Skeletal muscle satellite cell (primary cell): ENCODE measurements at regions not wholly inside any gene's neighbourhood (a gene's known extent, or its start where the extent isn't known, plus 50 kb on each side); places are given as distances from the start of the nearest gene placed in this dataset.
A peak's percentile ranks its signal among the peaks of the same experiment; 100 is the strongest.

ENCODE experiments used
- H3K27me3 ChIP-seq: 2 replicates; pipeline ENCODE4 v1.7.0; 2013; ENCODE audit warnings: low read length; ENCODE audit not compliant: control insufficient read depth, insufficient read depth
- H3K36me3 ChIP-seq: 2 replicates; pipeline ENCODE4 v1.7.0; 2013; ENCODE audit warnings: mild to moderate bottlenecking, control low read depth, low read length; ENCODE audit not compliant: insufficient read depth
- H3K4me1 ChIP-seq: 2 replicates; pipeline ENCODE4 v1.7.0; 2013; ENCODE audit warnings: low read length; ENCODE audit not compliant: control insufficient read depth, insufficient read depth
- H3K4me2 ChIP-seq: 2 replicates; pipeline ENCODE4 v1.7.0; 2013; ENCODE audit warnings: mild to moderate bottlenecking, low read length
- H3K4me3 ChIP-seq: 2 replicates; pipeline ENCODE4 v1.7.0; 2013; ENCODE audit warnings: low read length
- H3K9ac ChIP-seq: 2 replicates; pipeline ENCODE4 v1.7.0; 2013; ENCODE audit warnings: mild to moderate bottlenecking, low read depth, low read length, moderate library complexity
- H3K9me3 ChIP-seq: replicated peaks from 2 replicates; pipeline ENCODE4 v1.7.0; 2013; ENCODE audit warnings: mild to moderate bottlenecking, control low read depth, low read length

DNA sequence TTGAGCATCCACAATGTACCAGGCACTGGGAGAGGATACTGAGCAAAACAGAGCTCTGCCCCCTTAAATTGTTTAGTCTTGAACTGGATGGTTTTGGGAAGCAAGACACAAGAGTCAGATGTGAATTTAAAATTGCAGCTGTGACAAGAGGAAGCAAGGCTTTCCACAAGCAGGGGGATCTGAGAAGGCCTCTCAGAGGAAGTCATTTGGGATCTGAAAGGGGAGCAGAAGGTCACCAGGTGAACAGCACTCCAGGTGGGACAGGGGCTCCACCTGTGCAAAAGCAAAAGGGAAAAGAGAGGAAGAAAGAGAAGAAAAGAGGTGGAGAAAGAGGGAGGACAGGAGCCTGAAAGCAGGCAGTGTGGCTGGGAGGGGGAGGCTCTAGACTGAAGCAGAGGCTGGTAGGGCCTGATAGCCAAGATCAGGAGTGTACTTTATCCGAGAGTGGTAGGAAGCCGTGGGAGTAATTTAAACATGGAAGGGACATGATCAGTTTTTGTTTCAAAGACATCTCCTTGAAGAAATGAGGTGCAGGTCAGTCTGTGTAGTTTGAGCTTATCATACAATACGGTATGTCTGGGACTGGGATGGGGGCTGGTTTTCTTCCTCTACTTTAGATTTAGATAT lies 76.1 kb upstream of the DUSP5 start:
- Histone ChIP-seq H3K4me1 (peaks cover 47% of the 10 kb centered on the region), H3K36me3 (no peaks in the 10 kb centered on the region), H3K27me3 (no peaks in the 10 kb centered on the region), H3K4me2 (no peak overlapping the region), H3K9me3 (peaks cover 2% of the 10 kb centered on the region), H3K9ac (no peak overlapping the region), H3K4me3 (no peak overlapping the region)

DNA sequence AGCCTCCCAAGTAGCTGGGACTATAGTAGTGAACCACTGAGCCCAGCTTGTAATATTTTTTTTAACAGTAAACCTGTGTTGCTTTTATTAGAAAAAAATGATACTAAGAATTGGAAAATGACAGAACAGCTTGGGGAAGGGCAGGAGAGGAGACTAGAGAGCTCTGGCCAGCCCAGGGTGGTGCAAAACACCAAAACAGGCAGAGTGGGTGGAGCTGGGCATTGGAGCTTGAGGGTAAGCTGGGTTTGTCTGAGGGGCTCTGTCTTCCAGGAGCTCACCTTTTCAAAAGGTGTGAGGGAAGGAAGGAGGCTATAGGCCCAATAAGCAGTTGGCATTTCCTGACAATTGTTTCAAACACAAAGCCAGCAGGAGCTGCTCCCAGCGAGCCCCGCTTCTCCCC lies 75.2 kb upstream of the DUSP5 start:
- H3K9me3 ChIP-seq = no peaks in the 10 kb centered on the region
- H3K4me1 ChIP-seq = peaks cover 49% of the 10 kb centered on the region
- no peak overlapping the region for H3K9ac ChIP-seq
- H3K4me3 ChIP-seq = no peak overlapping the region
- H3K27me3 ChIP-seq = no peaks in the 10 kb centered on the region
- H3K36me3 ChIP-seq = no peaks in the 10 kb centered on the region
- H3K4me2 ChIP-seq = no peak overlapping the region

DNA sequence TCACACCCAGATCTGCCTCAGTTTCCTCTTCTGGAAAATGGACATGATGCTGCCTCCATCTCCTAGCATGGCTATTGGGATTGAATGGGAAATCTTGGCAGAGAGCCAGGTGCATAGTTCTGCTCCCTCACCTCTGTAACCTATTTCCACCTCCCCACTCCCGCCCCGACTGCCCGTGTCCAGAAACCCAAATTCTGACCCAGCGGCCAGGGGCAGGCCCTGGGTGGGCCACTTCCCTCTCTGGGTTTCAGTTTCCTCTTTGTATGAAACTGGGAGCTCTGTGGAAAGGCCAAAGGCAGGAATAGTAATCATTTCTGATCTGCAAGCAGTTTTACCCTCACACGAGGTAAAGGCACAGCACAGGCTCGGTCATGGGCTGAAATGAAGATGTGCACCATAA lies 74.1 kb upstream of the DUSP5 start:
- Histone ChIP-seq H3K4me2 (no peak overlapping the region), H3K4me3 (no peak overlapping the region), H3K4me1 (peaks cover 55% of the 10 kb centered on the region), H3K9me3 (no peaks in the 10 kb centered on the region), H3K27me3 (no peaks in the 10 kb centered on the region), H3K36me3 (no peaks in the 10 kb centered on the region), H3K9ac (no peak overlapping the region)

DNA sequence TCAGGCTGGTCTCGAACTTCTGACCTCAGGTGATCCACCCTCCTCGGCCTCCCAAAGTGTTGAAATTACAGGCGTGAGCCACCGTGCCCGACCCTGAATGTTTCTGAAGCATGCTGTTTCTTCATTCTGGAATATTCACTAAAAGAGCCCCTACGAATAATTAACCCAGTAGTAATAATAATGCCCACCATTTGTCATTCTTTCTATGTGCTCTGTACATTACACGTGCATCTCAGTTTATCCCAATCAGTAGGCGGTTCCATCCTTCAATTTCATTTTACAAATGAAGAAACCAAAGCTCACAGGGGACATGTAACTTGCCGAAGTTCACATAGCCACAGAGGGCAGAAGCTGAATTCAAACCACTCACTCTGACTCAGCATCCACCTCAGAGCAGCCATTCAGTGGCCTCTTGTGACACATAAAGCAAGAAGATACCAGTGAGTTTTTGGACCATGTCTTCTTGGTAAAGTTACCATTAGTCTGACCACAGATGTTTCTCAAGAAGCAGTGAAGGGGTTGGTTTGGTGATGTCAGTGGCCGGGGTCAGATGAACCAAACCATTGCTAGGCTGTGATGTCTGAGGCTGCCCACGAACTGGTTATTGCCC lies 71.9 kb upstream of the DUSP5 start:
- peaks cover 66% of the 10 kb centered on the region for H3K4me1 ChIP-seq
- H3K9me3 ChIP-seq = no peaks in the 10 kb centered on the region
- no peaks in the 10 kb centered on the region for H3K36me3 ChIP-seq
- peak overlapping the region; percentile 83 for H3K9ac ChIP-seq
- peak overlapping the region; percentile 3 for H3K4me3 ChIP-seq
- H3K27me3 ChIP-seq = no peaks in the 10 kb centered on the region
- peak overlapping the region; percentile 54 for H3K4me2 ChIP-seq

DNA sequence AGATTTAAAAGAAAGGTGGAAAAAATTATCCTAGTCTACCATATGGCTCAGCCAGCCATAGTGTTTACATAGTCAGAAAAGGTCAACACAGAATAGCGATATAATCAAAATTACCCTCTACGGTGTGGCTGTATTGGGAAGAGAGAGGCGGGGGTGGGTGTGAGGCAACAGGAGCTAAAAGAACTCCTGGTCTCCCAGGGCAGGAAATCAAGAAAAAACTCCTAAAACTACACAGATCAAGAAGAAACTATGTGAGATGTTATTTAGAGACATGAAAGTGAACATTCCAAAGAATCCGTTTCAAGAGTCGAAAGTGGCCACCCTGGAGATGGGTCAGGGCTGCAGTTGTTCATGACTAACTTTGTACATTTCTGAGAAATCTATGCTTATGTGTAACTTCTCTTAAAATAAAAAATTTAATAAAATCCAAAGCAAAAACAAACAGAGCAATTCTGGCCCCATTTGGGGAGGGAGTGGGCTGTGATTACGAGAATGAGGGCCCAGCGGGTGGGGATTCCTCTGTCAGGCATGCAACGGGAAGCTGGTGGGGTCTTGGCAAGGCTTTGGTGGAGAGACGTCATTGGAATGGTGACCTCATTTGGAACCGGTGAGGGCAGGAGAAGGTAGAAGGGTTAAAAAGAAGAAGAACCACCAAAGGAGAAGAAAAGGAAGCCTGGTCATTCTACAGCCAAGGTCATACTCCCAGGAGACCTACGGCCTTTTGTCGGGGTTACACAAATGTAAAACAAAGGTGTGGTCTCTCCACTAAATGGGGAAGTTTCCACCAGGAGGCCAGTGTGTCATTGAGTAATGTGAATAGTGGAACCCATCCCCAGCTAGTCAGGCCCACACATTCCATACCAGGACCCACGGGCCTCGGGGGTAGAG lies 71.2 kb upstream of the DUSP5 start:
- no peaks in the 10 kb centered on the region for H3K9me3 ChIP-seq
- H3K36me3 ChIP-seq = no peaks in the 10 kb centered on the region
- peak overlapping the region; percentile 3 for H3K4me3 ChIP-seq
- peak overlapping the region; percentile 54 for H3K4me2 ChIP-seq
- H3K9ac ChIP-seq = peak overlapping the region; percentile 83
- peaks cover 62% of the 10 kb centered on the region for H3K4me1 ChIP-seq
- no peaks in the 10 kb centered on the region for H3K27me3 ChIP-seq

DNA sequence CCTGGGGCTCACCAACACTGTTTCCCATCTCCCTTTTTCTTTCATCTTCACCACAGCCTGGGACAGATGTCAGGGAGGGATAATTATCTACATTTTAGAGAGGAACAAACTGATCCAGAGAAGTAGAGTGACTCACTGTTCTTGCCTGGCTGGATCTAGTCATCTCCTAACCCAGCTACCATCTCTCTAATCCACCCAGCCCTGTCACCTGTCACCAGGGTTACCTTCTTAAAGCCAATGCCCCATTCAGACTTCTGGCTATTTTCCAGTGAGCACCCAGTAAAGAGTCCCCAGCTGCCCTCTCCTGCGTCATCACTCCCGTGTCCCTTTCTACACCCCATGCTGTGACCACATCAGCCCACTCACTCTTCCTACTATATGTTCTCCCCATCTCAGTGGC lies 68.4 kb upstream of the DUSP5 start:
- no peaks in the 10 kb centered on the region for H3K27me3 ChIP-seq
- no peaks in the 10 kb centered on the region for H3K36me3 ChIP-seq
- H3K4me1 ChIP-seq = peaks cover 68% of the 10 kb centered on the region
- peak overlapping the region; percentile 40 for H3K9ac ChIP-seq
- peak overlapping the region; percentile 17 for H3K4me2 ChIP-seq
- no peak overlapping the region for H3K4me3 ChIP-seq
- no peaks in the 10 kb centered on the region for H3K9me3 ChIP-seq

DNA sequence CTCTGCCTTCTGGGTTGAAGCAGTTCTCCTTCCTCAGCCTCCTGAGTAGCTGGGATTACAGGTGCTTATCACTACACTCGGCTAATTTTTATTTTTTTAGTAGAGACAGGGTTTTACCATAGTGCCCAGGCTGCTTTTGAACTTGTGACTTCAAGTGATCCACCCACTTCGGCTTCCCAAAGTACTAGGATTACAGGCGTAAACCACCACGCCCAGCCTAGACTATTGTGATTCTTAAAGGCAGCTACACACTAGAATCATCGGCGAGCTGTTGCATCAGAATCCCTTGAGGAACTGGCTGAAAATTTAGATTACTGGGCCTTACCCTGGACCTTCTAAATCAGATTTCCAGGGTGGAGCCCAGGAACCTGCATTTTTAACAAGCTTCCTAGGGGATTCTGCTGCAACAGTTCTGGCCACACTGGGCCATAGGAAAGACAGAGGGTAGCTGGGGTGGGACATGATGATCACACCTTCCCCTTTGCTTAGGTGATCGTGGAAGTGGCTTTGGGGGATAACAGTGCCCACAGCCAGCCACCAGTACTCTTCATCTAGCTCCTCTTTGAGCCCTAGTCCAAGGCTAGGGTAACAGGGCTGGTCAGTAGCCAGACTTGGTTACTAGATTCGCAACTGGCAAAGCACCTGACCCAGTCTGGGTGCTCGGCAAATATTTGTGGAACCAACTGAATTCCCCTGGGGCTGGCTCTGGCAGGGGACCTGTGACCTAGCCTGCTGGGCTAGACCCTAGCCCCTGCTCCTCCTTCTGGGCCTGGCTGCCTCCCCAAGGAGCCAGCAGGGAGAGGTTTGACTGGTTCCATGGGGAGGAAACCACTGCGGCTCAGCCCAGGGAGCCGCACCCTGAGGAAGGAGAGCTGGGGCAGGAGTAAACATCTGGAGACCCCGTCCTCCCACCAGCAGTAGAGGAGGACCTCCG lies 67.1 kb upstream of the DUSP5 start:
- Histone ChIP-seq H3K4me3 (no peak overlapping the region), H3K4me1 (peaks cover 58% of the 10 kb centered on the region)

DNA sequence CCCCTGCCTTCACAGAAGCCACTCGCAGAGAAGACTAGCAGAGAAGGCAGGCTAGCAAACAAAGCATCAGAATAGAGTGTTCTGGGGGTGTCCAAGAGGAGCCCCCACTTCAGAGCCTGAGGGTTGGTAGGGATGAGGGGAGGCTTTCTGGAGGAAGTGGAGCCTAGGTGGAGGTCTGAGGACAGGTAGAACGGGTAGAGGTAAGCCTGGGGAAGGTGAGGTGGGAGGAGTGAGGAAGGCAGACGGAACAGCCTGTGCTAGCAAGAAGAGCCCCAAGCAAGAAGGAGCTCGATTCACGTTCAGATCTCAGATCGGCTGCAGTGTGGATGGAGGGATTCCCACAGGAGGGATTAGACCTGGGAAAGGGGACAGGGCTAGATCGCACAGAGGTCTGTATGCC lies 66.0 kb upstream of the DUSP5 start:
- Histone ChIP-seq H3K4me1 (peaks cover 50% of the 10 kb centered on the region), H3K4me3 (no peak overlapping the region), H3K36me3 (no peaks in the 10 kb centered on the region), H3K27me3 (no peaks in the 10 kb centered on the region), H3K4me2 (no peak overlapping the region), H3K9me3 (no peaks in the 10 kb centered on the region), H3K9ac (no peak overlapping the region)

More for the DNA sequence above, 67.1 kb upstream of the DUSP5 start:
- Histone ChIP-seq H3K4me2 (no peak overlapping the region), H3K9me3 (no peaks in the 10 kb centered on the region), H3K36me3 (no peaks in the 10 kb centered on the region), H3K27me3 (no peaks in the 10 kb centered on the region), H3K9ac (no peak overlapping the region)

DNA sequence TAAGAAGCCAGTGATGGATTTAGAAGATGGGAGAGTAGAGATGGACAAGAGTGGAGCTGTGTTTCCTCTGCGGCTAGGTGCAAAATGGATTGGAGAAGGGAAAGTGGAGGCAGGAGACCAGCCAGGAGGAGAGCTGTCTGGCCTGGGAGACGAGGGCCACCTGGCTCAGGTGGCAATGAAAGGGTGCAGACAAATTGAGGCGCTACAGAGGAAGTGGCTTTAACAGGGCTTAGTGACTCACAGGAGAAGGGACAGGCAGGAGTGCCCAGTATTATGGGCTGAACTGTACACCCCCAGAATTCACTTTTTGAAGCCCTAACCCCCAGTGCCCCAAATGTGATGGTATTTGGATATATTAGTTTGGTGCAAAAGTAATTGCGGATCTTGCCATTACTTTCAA lies 65.6 kb upstream of the DUSP5 start:
- no peaks in the 10 kb centered on the region for H3K9me3 ChIP-seq
- no peak overlapping the region for H3K9ac ChIP-seq
- H3K27me3 ChIP-seq = no peaks in the 10 kb centered on the region
- no peaks in the 10 kb centered on the region for H3K36me3 ChIP-seq
- H3K4me1 ChIP-seq = peaks cover 46% of the 10 kb centered on the region
- no peak overlapping the region for H3K4me2 ChIP-seq
- no peak overlapping the region for H3K4me3 ChIP-seq

DNA sequence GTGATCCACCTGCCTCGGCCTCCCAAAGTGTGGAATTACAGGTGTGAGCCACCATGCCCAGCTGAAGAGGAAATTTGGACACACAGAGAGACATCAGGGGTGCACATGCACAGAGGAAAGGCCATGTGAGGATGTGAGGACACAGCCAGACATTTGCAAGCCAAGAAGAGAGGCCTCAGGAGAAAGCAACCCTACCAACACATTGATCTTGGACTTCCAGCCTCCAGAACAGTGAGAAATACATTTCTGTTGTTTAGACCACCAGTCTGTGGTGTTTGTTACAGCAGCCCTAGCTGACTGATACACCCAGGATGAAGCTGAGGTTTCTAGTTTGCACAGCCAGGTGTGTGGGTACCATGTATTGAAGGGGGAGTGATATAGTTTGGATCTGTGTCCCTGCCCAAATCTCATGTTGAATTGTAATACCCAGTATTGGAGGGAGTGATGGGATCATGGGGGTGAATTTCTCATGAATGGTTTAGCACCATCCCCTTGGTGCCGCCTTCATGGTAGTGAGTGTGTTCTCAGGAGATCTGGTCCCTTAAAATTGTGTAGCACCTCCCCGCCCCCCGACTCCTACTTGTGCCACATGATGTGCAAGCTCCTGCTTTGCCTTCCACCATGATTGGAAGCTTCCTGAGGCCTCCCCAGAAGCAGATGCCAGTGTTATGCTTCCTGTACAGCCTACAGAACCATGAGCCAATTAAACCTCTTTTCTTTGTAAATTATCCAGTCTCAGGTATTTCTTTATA lies 64.7 kb upstream of the DUSP5 start:
- no peak overlapping the region for H3K4me2 ChIP-seq
- no peaks in the 10 kb centered on the region for H3K36me3 ChIP-seq
- no peaks in the 10 kb centered on the region for H3K9me3 ChIP-seq
- no peak overlapping the region for H3K4me3 ChIP-seq
- H3K9ac ChIP-seq = no peak overlapping the region
- no peaks in the 10 kb centered on the region for H3K27me3 ChIP-seq
- peaks cover 38% of the 10 kb centered on the region for H3K4me1 ChIP-seq
